ENCODE measurements at regions not wholly inside any gene's neighbourhood (a gene's known extent, or its start where the extent isn't known, plus 50 kb on each side); places are given as distances from the start of the nearest gene placed in this dataset.

GRCh38 chr6:163835439-163836171 is 421.1 kb downstream of the QKI start:
- no peak for DNase-seq

DNA sequence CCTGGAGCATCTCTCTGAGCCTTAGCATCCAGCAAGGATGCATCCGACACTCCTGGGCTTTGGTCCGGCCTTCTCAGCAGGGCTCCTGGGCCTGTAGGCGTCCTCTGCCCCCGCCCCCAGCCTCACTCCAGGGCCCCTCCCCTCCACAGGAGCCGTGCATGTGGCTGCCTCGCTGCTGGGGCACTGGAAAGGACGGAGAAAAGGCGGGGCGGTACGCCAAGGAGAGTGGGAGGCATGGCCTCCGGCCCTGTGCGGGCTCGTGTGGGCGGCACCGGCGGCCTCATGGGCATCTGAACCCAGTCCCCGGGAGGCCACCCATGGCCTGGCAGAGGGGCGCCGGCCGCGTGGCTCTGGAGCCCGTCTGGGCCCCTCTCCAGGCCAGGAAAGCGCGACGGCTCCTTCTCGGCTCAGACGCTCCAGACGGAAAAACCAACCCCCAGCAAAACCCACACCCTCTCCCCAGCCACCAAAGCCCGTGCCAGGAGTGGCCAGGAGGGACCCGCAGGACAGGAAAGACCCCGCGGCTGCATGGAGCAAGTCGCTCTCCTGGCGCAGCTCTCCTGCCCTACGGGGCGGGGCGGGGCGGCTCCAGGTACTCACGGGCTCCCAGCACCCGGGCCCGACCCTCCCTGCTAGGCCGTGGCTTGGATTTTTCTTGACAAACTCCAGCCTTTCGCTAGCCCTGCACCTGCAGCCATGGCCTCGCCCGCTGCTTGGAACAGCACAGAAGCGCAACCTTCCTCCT is 419.9 kb downstream of the QKI start:
- no peak for DNase-seq

- DNase-seq = no peak
Measured at GRCh38 chr6:163831736-163832135, 417.2 kb downstream of the QKI start.

DNA sequence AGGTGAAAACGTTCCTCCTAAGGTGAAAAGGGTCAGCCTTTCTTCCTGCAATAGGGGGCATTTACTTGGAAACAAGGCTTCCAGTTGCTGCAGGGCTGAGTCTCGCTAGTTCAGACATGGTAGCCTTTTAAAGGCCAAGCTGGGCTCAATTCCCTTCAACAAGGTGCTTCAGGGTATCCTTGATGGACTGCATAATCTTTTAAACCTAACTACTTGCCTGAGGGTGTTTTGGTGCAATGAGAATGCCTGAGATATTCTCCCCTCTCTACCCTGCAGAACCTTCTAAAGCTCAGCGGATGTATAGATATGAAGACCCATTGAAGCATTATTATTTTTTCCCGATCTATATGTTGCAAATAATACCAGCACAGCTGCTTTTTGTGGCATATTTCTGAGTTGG is 416.1 kb downstream of the QKI start:
- DNase-seq = no peak

DNA sequence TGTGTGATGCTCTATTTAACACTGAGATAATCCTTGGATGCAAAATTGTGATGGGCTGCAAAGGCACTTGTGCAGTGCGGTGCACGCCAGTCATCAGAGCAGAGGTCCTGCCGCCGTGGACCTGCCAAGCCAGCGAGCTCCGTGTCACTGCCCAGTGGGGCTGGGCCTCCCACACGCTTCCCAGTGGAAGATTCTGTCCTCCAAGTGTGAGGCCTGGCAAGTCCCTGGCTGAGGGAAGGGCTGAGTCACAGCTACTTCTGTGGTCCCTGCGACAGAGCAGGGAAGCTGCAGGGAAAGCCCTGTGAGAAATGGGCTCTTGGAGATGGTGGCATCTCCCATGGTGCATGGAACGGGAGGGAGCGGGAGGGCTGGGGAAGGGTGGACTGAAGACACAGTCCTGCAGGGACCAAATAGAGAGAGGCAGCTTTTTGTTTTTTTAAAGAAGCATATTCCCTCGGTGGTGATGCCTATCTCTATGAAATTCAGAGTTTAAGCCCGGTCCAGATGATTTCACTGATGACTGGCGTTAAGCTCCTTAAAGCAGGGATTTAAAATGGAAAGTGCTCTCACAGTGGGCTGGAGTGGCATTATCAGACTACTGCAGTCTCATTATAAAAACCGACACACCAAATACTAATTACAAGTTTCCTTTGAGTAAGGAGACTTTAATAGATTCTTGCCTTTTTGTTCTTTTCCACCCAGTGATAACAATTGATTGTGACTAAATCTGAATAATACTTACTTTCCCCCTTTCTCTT is 413.7 kb downstream of the QKI start:
- DNase-seq = no peak

DNA sequence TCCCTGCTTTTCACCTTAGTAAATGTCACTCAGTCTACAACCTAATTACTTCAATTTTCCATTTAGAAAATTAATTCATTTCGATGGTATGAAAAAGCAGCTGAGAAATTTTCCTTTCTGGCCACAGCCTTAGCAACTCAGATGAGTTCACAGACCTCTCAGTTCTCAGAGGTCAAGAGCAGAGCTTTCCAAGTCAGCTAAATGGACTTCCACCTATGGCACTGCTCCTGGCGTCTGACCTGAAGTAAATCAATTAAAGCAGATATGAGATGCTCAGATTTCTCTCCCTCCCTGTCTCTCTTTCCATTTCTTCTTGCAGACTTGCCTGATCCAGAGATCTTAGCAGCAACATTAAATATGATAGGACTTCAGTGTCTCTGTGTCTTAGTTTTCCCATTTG is 412.6 kb downstream of the QKI start:
- DNase-seq = no peak

DNA sequence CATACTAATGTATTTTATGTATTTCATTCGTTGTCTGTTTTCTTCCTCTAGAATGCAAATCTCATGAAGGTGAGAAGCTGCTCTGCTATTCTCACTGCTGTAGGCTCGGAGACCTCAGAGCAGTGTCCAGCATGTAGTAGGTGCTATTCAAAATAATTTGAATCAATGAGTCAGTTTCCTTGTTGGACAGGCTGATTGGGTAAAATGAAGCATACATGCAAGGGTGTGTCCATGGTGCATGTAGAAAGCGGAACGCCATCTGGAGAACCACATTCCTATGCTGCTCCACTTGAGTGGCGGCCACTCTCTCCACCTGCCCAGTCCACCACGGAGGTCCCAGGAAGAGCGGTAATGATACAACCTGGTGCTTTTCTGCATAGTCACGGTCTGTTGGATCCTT is 412.1 kb downstream of the QKI start:
- no peak for DNase-seq

DNA sequence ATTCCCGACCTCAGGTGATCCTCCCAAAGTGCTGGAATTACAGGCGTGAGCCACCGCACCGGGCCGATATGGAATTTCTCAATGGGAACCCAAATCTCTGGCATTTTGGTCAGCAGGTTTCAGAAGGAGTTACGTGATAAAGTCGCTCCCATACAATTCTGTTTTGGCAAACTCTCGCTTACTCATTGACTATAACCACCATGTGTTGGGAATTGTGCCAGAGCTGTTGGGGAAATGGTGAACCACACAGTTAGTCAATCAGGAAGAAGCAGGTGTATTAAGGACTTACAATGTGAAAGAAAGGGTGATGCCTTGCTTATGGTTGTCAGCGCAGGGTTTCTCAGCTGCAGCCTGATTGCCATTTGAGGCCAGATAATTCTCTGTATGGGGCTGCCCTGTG is 410.5 kb downstream of the QKI start:
- DNase-seq = no peak

DNA sequence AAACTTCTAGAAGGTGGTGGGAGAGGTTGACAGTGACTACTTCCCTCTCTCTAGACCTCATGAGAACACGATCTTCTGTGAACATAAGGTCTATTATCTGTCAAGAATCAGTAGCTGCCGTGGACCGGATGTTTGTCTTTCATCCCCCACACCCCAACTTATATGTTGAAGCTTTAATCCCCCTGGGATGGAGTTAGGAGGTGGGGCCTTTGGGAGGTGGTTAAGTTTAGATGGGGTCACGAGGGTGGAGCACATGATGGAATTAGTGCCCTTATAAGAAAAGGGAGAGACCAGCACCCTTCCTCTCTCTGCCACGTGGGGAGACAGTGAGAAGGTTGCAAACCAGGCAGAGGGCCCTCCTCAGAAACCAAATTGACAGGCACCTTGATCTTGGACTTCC is 409.1 kb downstream of the QKI start:
- DNase-seq = no peak

DNA sequence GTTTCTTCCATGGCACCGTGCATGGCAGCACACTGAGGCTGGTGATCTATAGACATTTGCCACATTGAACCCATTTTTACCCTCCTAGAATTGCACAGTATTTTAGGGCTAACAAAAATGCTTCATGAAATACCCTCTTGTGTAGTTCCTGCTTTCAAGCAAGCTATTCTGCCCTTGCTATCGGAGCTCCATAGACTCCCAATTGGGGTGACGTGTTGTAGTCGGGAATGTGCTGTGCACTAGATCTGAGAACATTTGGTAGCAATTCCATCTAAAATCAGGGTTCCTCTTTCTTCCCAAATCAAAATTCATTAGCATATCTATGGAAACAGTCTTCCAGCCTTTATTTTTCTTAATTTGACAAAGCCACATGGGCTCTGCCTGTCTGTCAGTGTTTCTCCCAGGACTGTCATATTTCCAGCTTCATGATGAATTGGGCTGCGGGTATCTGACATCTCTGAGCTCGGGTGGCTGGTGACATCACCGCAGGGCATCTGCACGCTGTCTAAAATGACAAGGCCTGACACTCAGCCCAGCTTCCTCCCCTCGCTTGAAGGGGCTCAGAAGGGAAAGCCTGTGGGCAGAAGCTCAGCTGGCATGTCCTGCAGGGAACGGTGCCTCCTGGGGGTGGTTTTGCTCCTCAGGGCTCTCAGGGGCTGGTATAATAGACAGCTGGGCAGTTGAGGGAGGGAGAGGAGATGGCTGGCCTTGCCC is 406.4 kb downstream of the QKI start:
- DNase-seq = no peak

GRCh38 chr6:163820171-163820570 is 405.7 kb downstream of the QKI start:
- no peak for DNase-seq

DNA sequence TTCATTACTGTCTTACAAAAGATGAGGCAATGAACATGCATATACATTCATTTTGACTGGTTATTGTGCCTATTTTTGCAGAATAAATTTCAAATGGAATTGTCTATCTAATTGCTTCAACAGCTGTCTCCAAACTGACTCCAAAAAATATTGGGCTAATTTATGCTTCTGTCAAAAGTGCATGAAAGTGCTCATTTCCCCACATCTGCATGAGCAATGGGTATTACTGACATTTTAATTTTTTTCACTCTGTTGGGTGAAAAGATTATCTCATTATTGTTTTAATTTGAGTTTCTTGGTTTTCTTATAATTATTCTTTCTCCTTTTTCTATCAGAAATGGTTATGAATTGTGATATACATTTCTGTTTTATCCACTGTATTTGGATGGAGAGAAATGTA is 404.2 kb downstream of the QKI start:
- DNase-seq = no peak

GRCh38 chr6:163816441-163816840 is 401.9 kb downstream of the QKI start:
- DNase-seq = no peak

DNA sequence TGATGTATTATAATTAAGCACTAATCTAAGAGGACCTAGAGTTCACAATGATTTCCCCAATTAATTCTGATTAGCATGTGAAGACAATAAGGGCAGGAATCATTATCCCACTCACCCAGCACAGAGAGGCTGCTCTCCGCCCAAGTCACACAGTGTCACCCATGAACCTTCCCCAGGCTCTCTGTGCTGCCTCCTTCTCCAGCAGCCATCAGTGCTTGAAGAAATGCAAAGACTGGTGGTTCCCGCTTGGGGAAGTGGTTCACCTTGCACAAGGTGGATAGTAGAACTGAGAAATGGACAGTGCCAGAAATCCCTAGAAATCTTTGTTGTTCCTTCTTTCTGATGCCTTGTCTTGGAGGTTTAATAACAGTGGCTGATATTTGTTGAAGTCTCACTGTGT is 401.3 kb downstream of the QKI start:
- DNase-seq = no peak

- no peak for DNase-seq
Measured at GRCh38 chr6:163814494-163815364, 400.2 kb downstream of the QKI start.

GRCh38 chr6:163813979-163814493 is 399.5 kb downstream of the QKI start:
- DNase-seq = no peak

DNA sequence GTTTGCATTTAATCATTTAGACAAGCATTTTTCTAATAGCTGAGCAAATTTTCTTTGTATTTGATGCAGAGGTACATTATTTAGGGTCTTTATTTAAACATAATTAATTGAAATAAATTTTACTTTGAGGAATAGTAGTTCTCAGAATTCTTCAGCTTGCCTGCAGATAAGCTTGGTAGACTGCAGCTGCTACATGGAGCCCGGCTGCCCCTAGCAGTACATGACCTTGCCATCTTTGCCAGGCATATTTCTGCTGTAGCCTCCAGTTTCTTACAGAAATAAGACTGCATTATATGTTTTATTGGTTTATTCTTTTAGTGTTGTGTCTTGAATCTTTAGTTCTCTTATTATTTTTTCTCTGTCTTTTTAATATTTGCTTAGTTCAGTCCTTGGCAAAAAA is 396.8 kb downstream of the QKI start:
- no peak for DNase-seq

DNA sequence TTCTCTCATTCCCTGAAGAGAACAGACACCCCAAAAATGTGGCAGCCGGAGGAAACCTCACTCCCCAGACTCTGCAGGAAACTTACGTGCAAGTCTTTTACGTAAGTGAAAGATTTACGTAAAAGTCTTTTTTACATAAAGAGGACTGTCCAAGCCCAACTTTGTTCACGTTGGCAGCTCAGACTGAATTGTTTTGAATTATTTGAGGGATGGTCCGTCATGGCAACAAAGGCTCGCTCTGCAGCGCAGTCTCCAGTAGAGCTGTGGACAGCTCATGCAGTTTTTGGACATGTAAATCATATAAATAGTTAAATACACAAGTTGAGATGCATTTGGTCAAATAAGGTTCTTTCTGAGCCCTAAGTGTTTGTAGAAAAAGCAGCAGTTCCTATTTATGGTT is 394.8 kb downstream of the QKI start:
- DNase-seq = no peak

- no peak for DNase-seq
Measured at GRCh38 chr6:163808871-163809270, 394.4 kb downstream of the QKI start.

DNA sequence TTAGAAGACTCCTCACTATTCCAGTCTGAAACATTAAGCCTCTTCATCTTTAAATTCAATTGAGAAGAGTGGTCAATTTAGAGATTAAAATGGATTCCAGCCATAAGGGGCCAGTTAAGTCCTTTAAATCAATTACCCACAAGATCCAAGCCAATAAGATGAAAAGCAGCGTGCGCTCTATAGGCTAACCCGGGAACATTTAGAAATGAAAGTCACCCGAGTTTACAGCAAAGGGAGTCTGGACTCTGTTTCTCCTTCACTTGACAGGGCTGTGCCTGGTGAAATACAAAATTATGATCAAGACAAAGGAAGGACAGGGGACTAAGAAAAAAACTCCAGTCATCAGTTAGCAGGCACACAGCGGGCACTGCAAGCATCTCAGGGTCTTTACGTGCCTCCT is 393.7 kb downstream of the QKI start:
- no peak for DNase-seq
